ENCODE measurements at regions not wholly inside any gene's neighbourhood (a gene's known extent, or its start where the extent isn't known, plus 50 kb on each side); places are given as distances from the start of the nearest gene placed in this dataset.

DNA sequence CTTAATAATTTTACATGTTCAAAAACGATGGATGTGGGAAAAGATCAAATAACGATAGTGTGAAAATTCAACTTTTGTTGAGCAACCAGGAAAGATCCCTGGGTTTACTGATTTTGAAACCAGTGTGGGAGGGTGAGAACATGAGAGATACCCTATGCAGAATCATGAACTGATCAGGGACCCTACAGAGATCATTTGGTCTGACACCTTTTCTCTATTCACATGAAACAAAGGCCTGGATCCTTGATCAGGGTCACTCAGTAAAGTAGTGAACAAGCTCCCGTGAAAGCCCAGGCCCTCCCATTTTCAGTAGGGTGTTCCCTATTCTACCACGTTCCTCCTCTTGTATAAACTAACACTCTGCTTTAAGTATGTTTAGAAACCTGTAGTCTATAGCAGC lies 60.5 kb upstream of the DUSP22 start:
- TF ChIP-seq YY1 (IDR thresholded peaks at IDR 0.05; ENCODE audit: insufficient read depth, insufficient read length) (no peak), SUZ12 (IDR thresholded peaks at IDR 0.05; ENCODE audit: extremely low read depth, insufficient read depth, insufficient read length) (no peak)

Measured in NT2/D1 (cell line).